GM21526 (cell line): ENCODE measurements at regions not wholly inside any gene's neighbourhood (a gene's known extent, or its start where the extent isn't known, plus 50 kb on each side); places are given as distances from the start of the nearest gene placed in this dataset.
"Not testable (repeated sequence)": the region's sequence is repeated elsewhere in the genome, so short reads cannot be mapped to it uniquely, and the experiment has no call there.

ENCODE experiments used
- ATAC-seq: cut with Tn5 transposase; IDR thresholded peaks from one replicate; pipeline ENCODE4 v1.9.1; 2021; ENCODE audit warnings: moderate library complexity; ENCODE audit not compliant: unreplicated experiment, low FRiP score

- no peak for ATAC-seq
These were observed 393.5 kb upstream of the MON1B start for GRCh38 chr16:76797457-76797856.

DNA sequence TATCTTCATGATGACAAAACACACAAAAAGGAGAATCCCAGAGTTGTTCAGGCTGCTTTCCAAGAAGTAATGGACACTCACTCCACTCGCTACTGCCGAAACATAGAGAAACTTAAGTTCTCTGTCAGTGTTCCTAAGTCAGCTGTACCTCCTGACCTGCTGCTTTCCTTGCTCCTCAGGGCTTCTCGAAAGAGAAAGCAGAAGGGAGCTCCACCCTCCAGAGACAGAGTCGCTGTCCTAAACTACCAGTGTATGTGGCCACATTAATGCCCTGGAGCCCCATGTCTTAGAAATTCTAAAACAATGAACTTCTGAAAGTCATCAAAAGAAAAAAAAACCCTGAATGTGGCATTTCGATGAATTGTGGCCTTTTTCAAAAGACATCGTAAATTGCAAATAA lies 390.8 kb upstream of the MON1B start:
- no peak for ATAC-seq

DNA sequence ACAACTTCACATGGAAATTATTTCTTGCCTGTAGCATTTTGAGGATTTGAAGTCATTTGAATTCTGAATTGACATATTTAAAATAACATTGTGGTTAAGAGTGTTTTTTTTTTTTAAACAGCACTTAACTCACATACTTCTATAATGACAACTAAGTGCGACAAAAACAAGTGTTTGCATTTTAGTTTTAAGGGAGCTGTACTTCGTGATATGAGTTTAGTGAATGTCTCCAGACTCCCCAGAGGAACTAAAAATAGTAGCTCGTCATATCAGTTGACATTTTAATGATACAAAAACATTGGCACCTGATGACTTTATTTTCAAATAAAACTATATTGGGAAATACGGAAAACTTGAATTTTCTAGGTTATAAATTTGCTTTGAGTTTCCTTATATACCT lies 389.6 kb upstream of the MON1B start:
- ATAC-seq, result no peak

- no peak for ATAC-seq
These were observed 374.5 kb upstream of the MON1B start for GRCh38 chr16:76816475-76816874.

- no peak for ATAC-seq
These were observed 372.3 kb upstream of the MON1B start for GRCh38 chr16:76818606-76819181.

GRCh38 chr16:76819226-76819916 lies 371.6 kb upstream of the MON1B start:
- ATAC-seq, result no peak

- ATAC-seq, result no peak
These were observed 366.8 kb upstream of the MON1B start for GRCh38 chr16:76824221-76824620.

DNA sequence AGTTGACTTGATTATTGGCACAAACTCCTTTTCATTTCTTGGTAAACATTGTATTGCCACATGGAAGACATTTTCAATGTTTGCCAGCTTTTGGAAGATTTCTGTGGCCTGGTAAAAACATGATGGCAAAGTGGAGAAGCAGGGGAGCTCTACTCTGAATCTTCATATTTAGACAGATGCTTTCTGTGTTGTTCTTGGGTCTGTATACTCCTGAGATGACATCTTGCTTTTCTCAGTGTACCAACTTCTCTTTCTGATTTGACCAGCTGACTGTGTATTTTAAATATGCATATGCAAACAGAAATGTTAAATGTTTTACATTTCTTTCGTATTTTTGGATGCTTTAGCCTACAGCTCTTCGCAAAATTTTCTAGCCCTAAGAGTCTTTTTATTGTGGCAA lies 366.2 kb upstream of the MON1B start:
- ATAC-seq, result no peak

GRCh38 chr16:76835339-76835738 lies 355.7 kb upstream of the MON1B start:
- no peak for ATAC-seq

GRCh38 chr16:76835779-76836300 lies 355.1 kb upstream of the MON1B start:
- no peak for ATAC-seq

- ATAC-seq, result no peak
These were observed 353.1 kb upstream of the MON1B start for GRCh38 chr16:76837872-76838271.

DNA sequence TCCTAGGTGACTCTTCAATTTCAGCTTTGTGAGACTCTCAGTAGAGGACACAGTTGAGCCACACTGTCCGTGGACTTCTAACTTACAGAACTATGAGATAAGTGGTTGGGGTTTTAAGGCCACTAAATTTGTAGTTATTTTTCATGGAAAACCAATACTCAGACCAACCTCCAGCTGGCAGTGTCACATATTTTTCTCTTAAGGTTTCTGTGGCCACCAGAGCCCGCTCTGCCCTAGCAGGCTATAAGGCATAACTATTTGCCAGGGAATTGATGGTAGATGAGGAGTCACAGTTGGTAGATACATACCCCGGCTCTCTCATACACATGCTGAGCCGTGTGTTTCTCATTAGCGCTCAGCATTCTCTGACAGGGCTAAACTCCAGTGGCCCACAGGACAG lies 336.8 kb upstream of the MON1B start:
- ATAC-seq, result no peak

- ATAC-seq, result no peak
These were observed 334.9 kb upstream of the MON1B start for GRCh38 chr16:76856112-76856511.

DNA sequence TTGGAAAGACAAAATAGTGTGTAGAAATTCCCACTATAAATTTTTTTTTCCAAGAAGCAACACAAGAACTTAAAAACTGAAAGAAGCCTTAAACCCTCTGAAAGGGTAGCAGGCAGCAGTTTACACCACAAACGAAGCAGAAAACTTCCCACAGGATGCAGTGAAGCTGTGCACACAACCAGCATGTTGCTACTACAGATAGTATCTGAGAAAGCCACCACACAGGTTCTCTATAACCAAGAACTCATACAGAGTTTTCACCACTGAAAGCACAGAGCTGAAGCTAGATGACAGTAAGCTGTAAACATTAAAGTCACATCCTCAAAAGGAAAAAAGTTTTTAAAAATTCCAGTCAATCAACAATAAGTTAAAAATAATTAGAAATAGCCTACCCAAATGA lies 333.6 kb upstream of the MON1B start:
- ATAC-seq, result no peak

GRCh38 chr16:76862901-76863300 lies 328.1 kb upstream of the MON1B start:
- no peak for ATAC-seq

GRCh38 chr16:76866994-76867393 lies 324.0 kb upstream of the MON1B start:
- ATAC-seq, result no peak

DNA sequence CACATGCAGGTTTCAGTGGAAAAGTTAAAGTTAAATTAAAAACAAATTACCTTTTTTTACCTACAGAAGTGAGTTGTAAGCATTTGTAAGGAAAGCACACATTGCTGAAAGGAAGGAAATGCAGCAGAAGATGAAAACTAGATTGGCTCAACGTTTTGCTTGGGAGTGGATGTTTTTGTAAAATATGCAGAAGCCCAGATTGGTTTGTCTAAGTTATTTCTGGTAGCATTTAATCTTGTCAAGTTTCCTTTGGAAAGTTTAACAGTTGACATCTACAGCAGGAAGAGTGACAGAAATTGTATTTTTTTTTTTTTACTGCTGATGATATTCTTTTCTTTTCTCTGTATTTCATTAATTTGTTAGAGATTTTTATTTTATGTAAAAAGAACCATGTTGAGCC lies 315.1 kb upstream of the MON1B start:
- no peak for ATAC-seq

GRCh38 chr16:76879420-76879819 lies 311.6 kb upstream of the MON1B start:
- ATAC-seq, result no peak

DNA sequence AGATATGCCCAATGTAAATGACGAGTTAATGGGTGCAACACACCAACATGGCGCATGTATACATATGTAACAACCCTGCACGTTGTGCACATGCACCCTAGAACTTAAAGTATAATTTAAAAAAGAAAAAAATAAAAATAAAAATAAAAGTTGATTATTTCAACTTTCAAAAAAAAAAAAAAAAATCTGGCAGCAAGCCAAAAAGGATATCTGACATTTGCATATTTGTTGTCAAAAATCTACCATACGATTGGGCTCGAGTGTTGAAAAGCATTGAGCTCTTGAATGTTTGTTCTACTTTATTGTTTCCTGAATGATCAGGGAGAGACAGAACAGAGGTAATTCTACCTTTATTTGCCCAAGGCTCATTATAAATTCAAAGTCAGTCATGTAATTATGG lies 310.5 kb upstream of the MON1B start:
- not testable (repeated sequence) for ATAC-seq

DNA sequence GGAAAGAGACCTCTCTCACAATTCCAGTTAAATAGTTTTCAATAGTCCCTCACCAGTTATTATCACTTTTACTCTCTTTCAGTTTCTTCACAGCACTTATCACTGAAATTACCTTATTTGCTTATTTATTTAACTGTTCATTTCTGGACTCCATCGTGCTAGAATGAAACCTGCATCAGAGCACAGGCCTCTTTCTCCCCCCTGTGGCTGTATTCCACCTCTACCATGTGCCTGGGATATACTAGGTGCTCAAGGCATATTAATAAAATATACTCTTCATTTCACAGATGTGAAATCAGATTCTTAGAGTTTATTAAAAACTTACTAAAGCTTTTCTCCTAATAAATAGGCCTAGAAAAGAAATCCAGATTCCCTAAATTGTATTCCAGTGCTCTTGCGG lies 308.9 kb upstream of the MON1B start:
- no peak for ATAC-seq

- no peak for ATAC-seq
These were observed 307.9 kb upstream of the MON1B start for GRCh38 chr16:76883076-76883475.

DNA sequence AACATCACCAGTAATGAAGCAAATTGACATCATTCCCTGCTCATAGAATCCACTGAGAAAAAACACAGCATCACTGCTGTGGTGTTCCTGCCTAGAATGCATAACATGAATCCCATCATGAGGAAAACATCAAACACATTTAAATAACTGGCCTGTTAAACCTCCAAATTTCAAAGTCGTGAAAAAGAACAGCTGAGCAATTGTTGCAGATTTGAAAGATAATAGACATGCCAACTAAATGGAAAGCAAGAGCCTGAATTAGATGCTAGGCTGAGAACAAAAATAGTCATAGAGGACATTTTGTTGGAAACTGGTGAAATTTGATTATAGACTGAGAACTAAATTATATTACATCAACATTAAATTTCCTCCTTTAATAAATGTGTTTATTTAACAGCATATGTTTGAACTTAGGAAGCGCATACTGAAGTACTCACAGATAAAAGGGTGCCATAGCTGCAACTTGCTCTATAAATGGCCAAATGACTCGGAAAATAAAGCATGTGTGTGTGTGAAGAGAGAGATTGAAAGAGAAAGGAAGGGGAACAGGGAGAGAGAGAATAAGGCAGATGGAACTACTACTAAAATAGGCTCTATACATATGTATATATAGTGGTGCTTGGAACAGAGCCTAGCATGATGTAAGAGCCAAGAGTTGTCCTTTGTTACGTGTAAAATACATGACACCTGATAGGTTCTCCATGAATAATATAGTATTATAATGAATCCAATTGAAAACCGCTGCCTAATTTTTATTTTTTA lies 305.0 kb upstream of the MON1B start:
- no peak for ATAC-seq
